ENCODE measurements at regions not wholly inside any gene's neighbourhood (a gene's known extent, or its start where the extent isn't known, plus 50 kb on each side); places are given as distances from the start of the nearest gene placed in this dataset.
A peak's percentile ranks its signal among the peaks of the same experiment; 100 is the strongest.

- no peak for DNase-seq (ENCODE audit: low spot score)
Measured at GRCh38 chr6:9482030-9482738, 932.7 kb downstream of the TFAP2A start.

GRCh38 chr6:9481292-9482029 is 933.4 kb downstream of the TFAP2A start:
- no peak for DNase-seq (ENCODE audit: low spot score)

DNA sequence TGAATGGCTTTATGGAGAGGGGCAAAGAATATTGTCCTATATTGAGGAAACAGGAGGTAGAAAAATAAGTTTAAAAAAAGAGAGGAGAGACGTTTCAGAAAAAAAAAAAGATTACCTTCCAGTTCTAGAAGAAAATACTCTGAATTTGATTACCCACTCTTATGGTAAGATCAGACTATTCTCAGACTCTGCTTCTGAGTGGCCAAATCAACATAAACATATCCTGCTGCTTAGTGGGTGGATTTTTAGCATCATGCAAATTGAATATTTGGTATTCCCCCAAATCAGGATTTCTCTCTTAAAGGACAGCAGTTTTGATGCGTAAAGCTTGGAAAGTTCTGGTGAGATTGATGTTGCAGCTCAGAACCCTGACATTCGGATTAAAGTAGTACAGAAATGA is 946.6 kb downstream of the TFAP2A start:
- no peak for DNase-seq (ENCODE audit: low spot score)

DNA sequence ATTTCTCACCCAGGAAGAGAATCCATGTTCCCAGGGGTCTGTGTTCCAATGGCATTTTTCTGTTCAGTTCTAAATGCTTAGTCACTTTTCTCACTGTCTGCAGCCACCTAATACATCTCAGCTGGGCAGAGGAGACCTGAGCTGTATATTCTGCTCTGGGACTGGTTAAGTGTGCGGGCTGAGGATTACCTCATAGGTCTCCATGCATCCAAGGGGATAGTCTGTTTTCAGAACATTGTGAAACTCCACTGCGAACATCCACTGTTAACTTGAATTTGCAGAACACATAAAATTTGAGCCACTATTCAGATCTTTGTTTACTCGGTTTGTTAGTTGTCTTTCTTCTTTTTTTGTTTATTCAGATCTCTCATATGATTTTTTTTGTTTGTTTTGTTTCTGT is 947.1 kb downstream of the TFAP2A start:
- DNase-seq (ENCODE audit: low spot score) = no peak

GRCh38 chr6:9464583-9464982 is 950.3 kb downstream of the TFAP2A start:
- DNase-seq (ENCODE audit: low spot score) = no peak

GRCh38 chr6:9463311-9463710 is 951.6 kb downstream of the TFAP2A start:
- DNase-seq (ENCODE audit: low spot score) = no peak

DNA sequence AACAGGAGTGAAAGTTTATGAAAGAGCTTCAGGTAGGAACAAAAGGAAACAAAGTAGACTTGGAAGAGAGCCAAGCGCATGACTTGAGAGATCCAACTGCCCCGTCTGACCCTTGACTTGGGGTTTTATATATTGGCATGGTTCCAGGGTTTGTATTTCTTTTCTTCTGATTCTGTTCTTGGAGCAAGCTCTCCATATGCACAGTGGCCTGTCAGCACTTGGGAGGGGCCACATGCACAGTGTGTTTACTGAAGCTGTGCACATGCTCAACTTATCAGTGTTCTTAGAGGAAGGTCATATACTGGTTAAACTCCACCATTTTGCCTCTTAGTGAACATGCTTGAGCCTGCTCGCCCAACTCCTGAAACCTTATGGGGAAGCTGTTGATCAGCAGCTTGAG is 953.7 kb downstream of the TFAP2A start:
- no peak for DNase-seq (ENCODE audit: low spot score)

- no peak for DNase-seq (ENCODE audit: low spot score)
Measured at GRCh38 chr6:9458424-9458823, 956.5 kb downstream of the TFAP2A start.

DNA sequence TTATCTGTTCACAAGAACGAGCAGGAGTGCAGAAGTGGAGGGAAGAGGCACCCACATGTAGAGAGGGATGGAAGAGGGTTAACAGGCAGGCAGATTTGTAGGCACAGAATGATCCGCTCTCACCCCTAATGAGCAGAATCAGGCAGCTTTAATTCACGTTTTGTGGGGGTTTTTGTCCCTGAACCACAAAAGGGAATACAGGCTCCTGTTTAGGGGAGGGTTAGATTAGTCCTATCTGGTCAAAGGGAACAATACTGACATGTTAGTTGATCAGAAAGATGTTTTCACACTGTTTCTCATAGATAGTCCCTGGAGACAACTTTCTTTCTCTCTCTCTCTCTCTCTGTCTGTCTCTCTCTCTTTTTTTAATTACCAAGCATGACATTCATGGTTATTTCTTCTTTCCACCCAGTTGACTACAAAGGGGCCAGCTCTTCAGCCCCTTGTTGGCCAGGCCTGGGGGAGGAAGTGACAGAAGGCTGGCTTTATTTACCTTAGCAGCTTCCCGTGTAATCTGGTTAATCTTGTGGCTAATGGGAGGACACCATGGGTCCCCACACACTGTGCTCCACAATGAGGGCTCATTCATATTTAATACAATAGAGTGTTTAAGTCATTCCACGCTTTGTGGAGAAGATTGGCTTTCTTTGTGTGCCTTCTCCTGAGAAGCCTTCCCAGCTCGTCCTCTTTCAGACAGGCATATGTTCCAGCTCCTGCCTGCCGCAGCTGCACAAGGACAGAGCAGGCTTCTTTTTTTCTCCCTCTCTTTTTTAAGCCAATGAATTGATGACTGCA is 958.8 kb downstream of the TFAP2A start:
- no peak for DNase-seq (ENCODE audit: low spot score)

DNA sequence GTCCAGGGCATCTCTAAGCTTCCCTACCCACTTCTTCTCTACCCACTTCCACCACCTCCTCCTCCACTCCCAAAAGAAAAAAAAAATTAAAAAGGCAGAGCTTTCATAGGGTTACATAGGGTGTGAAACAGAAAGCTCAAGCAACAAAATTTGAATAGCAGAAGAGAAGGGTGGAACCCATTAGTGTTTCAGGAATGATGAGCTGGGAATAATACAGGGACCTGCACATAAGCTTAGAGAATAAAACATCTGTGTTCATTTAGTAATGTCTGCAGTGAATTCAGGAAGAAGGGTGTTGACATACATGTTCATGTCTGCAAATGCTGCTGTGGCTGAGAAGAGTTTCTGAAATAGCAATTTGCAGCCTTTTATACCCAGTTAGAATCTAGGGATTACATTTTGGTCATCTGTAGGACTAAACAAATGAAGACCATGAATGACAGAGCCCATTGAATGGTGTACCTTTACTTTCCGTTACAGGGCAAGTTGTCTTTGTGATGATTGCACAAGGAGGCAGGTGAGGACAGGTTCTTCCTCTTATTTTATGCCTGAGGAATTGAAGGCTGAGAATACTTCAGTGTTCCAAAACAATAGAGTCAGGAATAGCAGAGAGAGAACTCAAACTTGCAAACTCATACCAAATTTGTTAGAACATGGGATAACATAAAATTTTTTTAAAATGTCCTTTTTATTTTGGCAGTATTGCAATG is 975.1 kb downstream of the TFAP2A start:
- no peak for DNase-seq (ENCODE audit: low spot score)

GRCh38 chr6:9437836-9438235 is 977.0 kb downstream of the TFAP2A start:
- DNase-seq (ENCODE audit: low spot score) = no peak

DNA sequence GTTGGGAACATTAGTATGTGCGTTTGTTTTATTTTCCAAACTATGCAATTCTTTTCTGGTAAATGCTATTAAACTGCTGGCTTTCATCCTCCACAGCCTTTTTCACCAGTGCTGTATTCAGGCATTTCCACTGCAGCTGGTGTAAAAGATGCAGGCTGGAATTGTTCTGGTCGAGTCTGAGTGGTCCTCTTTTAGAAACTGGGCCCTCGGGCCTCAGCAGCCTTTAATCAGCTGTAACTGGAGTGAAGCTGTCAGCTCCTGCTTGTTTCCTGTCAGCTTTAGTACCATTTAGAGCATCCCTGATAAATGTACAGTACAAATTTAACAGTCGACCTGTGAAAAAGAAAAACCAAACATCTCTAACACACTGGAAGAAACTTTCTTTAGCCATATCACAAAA is 979.6 kb downstream of the TFAP2A start:
- DNase-seq (ENCODE audit: low spot score) = no peak

- no peak for DNase-seq (ENCODE audit: low spot score)
Measured at GRCh38 chr6:9431945-9432344, 982.9 kb downstream of the TFAP2A start.

GRCh38 chr6:9428421-9429172 is 986.3 kb downstream of the TFAP2A start:
- no peak for DNase-seq (ENCODE audit: low spot score)

- DNase-seq (ENCODE audit: low spot score) = no peak
Measured at GRCh38 chr6:9422138-9422537, 986.8 kb upstream of the SLC35B3 start.

DNA sequence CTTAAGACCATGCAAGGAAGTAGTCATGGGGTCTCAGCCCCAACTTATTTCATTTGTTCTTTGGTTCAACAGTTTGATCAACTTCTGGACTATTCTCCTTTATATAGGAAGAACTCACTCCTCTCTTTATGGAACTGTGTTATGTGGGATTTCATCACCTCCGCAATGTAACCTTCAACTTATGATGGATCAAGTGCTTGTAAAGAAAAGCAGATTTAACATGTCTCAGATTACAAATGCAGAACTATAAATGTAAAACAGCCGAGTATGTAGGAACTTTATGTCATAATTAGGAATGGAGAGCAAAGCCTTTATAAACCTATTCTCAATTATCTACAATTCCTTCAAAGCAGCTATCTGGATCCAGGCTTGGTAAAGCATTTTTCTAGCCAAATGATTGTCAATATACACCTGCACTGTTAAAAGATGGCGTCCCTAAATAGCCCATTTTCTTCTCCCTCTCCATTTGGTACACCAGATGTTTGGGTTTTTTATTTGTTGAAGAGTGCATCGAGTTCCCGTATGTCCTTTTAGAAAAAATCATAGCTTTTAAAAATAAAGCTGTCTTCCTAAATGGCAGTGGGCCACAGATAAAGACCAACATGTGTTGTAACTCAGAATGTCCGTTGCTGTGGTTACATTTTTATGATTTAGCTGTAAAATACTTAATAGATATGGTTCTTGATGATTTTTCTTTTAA is 985.1 kb upstream of the SLC35B3 start:
- no peak for DNase-seq (ENCODE audit: low spot score)

GRCh38 chr6:9417400-9417799 is 982.1 kb upstream of the SLC35B3 start:
- DNase-seq (ENCODE audit: low spot score) = no peak

DNA sequence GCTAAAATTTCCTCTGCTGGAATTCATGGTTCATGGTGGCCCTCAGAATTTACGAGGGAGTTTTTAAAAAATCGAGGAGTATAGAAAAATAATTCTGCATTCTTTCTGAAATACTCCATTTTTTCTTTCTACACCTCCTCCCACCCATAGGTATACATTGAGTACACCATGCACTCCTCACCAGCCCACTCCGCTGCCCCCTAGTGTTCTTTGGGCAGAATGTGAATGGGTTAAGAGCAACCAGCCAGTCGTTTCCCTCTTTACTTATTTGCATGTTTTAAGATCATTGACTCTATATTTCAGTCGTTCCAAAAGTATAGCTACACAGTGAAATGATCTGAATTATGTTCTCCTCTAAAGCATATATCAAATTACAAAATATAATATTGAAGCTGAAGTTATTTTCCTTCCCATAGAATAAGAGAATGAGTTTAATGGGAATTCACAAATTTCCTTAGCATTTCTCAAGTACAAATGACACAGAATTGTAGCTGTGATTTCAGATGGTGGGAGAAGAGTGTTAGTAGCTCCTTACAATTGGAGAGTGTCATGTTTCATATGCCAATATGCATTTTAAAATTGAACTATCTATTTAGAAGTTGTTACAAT is 977.7 kb upstream of the SLC35B3 start:
- peak; percentile 23 for DNase-seq (ENCODE audit: low spot score)

DNA sequence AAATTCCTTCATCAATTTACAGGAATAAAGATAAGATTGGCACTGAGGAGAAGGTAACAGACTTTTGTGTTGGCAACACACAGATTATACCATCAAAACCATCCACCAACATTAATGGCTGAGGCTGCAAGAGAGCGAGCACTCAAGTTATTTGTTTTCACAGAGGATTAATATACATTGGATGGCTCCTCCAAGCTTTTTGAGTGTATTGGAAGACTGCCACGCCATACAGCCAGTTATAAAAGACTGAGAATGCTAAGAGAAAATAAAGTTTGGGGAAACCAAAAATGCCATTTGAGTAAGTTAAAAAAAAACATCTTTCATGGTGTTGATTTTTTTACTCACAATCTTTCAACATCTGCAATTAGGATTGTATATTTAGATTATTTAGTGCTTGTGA is 973.8 kb upstream of the SLC35B3 start:
- DNase-seq (ENCODE audit: low spot score) = no peak

DNA sequence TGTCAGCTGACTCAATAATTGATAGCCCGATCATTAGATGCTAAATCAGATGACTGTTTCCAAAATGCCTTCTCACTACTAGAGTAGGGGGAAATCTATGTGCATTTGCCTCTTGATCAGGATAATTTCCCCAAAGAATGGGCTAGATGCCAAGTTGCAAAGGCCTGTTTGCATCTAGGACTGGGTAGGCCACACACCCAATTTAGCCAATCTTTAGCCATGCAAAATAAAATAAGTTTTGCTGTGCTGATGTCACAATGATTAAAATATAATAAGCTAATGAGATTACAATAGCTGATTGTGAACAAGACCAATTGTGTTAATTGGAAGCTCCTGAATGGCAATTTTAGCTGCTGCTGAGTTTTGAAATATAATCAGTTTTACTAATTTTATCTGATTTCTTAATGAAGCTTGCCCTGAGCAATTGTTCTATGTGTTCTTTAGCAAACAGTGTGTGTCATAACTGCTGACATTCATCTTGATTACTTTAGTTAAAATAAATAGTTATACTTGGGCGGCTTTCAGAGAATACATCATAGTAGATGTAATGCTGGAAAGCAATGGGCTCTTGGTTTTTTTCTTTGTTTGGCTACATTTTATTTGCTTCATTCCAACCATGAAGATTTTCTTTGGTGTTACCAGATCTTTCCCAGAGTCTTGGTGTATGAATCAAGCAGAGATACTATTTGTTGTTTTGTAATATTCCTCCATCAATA is 973.2 kb upstream of the SLC35B3 start:
- no peak for DNase-seq (ENCODE audit: low spot score)

Measured in HuH-7 (cell line).